ENCODE measurements at regions not wholly inside any gene's neighbourhood (a gene's known extent, or its start where the extent isn't known, plus 50 kb on each side); places are given as distances from the start of the nearest gene placed in this dataset.

GRCh38 chr5:166648736-166649135 is 1642.7 kb upstream of the WWC1 start:
- TF ChIP-seq CTCF (IDR thresholded peaks at IDR 0.05; ENCODE audit: low read depth, low read length, missing control alignments), result no peak
- no peak for DNase-seq (ENCODE audit: extremely low read depth, low read depth)
- H3K4me3 ChIP-seq (replicated peaks; ENCODE audit: low read depth, low read length), result no peak overlapping the region

- no peak overlapping the region for H3K4me3 ChIP-seq (replicated peaks; ENCODE audit: low read depth, low read length)
- no peak for TF ChIP-seq CTCF (IDR thresholded peaks at IDR 0.05; ENCODE audit: low read depth, low read length, missing control alignments)
- DNase-seq (ENCODE audit: extremely low read depth, low read depth), result no peak
Observed at GRCh38 chr5:166649676-166650075, 1641.8 kb upstream of the WWC1 start.

GRCh38 chr5:166651234-166651633 is 1640.2 kb upstream of the WWC1 start:
- no peak for DNase-seq (ENCODE audit: extremely low read depth, low read depth)
- no peak overlapping the region for H3K4me3 ChIP-seq (replicated peaks; ENCODE audit: low read depth, low read length)
- TF ChIP-seq CTCF (IDR thresholded peaks at IDR 0.05; ENCODE audit: low read depth, low read length, missing control alignments), result no peak

GRCh38 chr5:166671811-166672210 is 1619.6 kb upstream of the WWC1 start:
- no peak for TF ChIP-seq CTCF (IDR thresholded peaks at IDR 0.05; ENCODE audit: low read depth, low read length, missing control alignments)
- H3K4me3 ChIP-seq (replicated peaks; ENCODE audit: low read depth, low read length), result no peak overlapping the region
- no peak for DNase-seq (ENCODE audit: extremely low read depth, low read depth)

- TF ChIP-seq CTCF (IDR thresholded peaks at IDR 0.05; ENCODE audit: low read depth, low read length, missing control alignments), result no peak
- no peak for DNase-seq (ENCODE audit: extremely low read depth, low read depth)
- no peak overlapping the region for H3K4me3 ChIP-seq (replicated peaks; ENCODE audit: low read depth, low read length)
Observed at GRCh38 chr5:166672431-166672830, 1619.0 kb upstream of the WWC1 start.

GRCh38 chr5:166677891-166678290 is 1613.6 kb upstream of the WWC1 start:
- no peak overlapping the region for H3K4me3 ChIP-seq (replicated peaks; ENCODE audit: low read depth, low read length)
- no peak for TF ChIP-seq CTCF (IDR thresholded peaks at IDR 0.05; ENCODE audit: low read depth, low read length, missing control alignments)
- no peak for DNase-seq (ENCODE audit: extremely low read depth, low read depth)

- TF ChIP-seq CTCF (IDR thresholded peaks at IDR 0.05; ENCODE audit: low read depth, low read length, missing control alignments), result no peak
- no peak overlapping the region for H3K4me3 ChIP-seq (replicated peaks; ENCODE audit: low read depth, low read length)
- DNase-seq (ENCODE audit: extremely low read depth, low read depth), result no peak
Observed at GRCh38 chr5:166679331-166679730, 1612.1 kb upstream of the WWC1 start.
